HepG2 (cell line): ENCODE measurements at regions not wholly inside any gene's neighbourhood (a gene's known extent, or its start where the extent isn't known, plus 50 kb on each side); places are given as distances from the start of the nearest gene placed in this dataset.

Experiments used
- ATAC-seq: fragments of 200-7000 bp; cut with Tn5 transposase; 3 replicates; pipeline ENCODE4 v1.9.1; 2020; ENCODE audit warnings: mild to moderate bottlenecking, moderate library complexity
- BruUV-seq: library from RNA; stranded (reverse); fragments of 400-500 nt; replicated peaks from 2 replicates; lab custom pipeline; 2021; lab: Mats Ljungman, UMichigan
- CTCF ChIA-PET: fragments of 300-600 bp; formaldehyde crosslinking; extraction: SDS; loops from one replicate; lab custom pipeline; 2021; ENCODE audit warnings: low total read pairs, inconsistent platforms, low intra/inter-chr PET ratio; lab: Yijun Ruan, JAX
- POLR2A ChIA-PET: fragments of 350-600 bp; sonication (Branson Sonifier 250); formaldehyde crosslinking; loops from one replicate; lab custom pipeline; 2020; ENCODE audit warnings: antibody characterized with exemption, inconsistent platforms; lab: Yijun Ruan, JAX
- DNase-seq: peaks from one replicate; pipeline ENCODE4 v3.0.0-alpha.2; 2015; ENCODE audit warnings: low spot score
- FAIRE-seq: peaks from 3 replicates; lab custom pipeline; 2011; peaks lifted over from hg19 to GRCh38; lab: Jason Lieb, UNC
- H2AFZ ChIP-seq: one replicate; pipeline ENCODE4 v1.6.1; 2011; ENCODE audit warnings: low read length, inconsistent platforms
- H3K27ac ChIP-seq: fragments of 300-600 bp; 3 replicates; pipeline ENCODE4 v1.8.0; 2011; ENCODE audit warnings: mixed run types, mild to moderate bottlenecking, mixed read lengths, low read length, inconsistent platforms; ENCODE audit not compliant: insufficient read depth; ENCODE audit errors: extremely low read length
- H3K27me3 ChIP-seq, 2 experiments: fragments of 200-600 bp in 1 of 2; 2 replicates in 1 of 2; 3 replicates in 1 of 2; pipeline versions ENCODE4 v1.6.0 to v1.8.0; 2011; ENCODE audit warnings: low read length in 2 of 2, mild to moderate bottlenecking in 2 of 2, moderate library complexity in 2 of 2, inconsistent platforms in 1 of 2; ENCODE audit not compliant: insufficient read depth in 2 of 2, control insufficient read depth in 1 of 2
- H3K36me3 ChIP-seq, 2 experiments: fragments of 200-600 bp in 1 of 2; replicated peaks in 1 of 2; 2 replicates in 1 of 2; 3 replicates in 1 of 2; pipeline versions ENCODE4 v1.5.1 to v1.8.0; 2011; ENCODE audit warnings: low read length in 2 of 2, inconsistent platforms in 1 of 2; ENCODE audit not compliant: insufficient read depth in 2 of 2, control insufficient read depth in 1 of 2
- H3K4me1 ChIP-seq: 2 replicates; pipeline ENCODE4 v1.5.1; 2012; ENCODE audit warnings: low read length, inconsistent platforms; ENCODE audit not compliant: insufficient read depth
- H3K4me2 ChIP-seq: 2 replicates; pipeline ENCODE4 v1.6.0; 2011; ENCODE audit warnings: low read depth, low read length, inconsistent platforms
- H3K4me3 ChIP-seq, 3 experiments: fragments of 200-600 bp in 1 of 3; sonication (generic), shearing (Covaris generic) in 1 of 3; replicated peaks in 1 of 3; 2 replicates each; pipeline ENCODE4 v1.5.1; 2011 to 2016; ENCODE audit warnings: low read length in 3 of 3, inconsistent platforms in 2 of 3, low read depth in 2 of 3, mild to moderate bottlenecking in 2 of 3, control low read depth in 1 of 3, mixed read lengths in 1 of 3; ENCODE audit not compliant: insufficient read depth in 1 of 3
- H3K79me2 ChIP-seq: one replicate; pipeline ENCODE4 v1.6.1; 2011; ENCODE audit warnings: low read length, inconsistent platforms; ENCODE audit not compliant: insufficient read depth
- H3K9ac ChIP-seq: 2 replicates; pipeline ENCODE4 v1.6.0; 2011; ENCODE audit warnings: mild to moderate bottlenecking, low read depth, low read length, inconsistent platforms; ENCODE audit not compliant: insufficient read depth
- H3K9me3 ChIP-seq: 2 replicates; pipeline ENCODE4 v1.5.1; 2012; ENCODE audit warnings: mild to moderate bottlenecking, low read length
- H4K20me1 ChIP-seq: 2 replicates; pipeline ENCODE4 v1.6.0; 2011; ENCODE audit warnings: inconsistent platforms, mild to moderate bottlenecking, low read length, moderate library complexity; ENCODE audit not compliant: insufficient read depth
- ATF7 ChIP-seq, 2 experiments: fragments of 450-650 bp in 1 of 2; sonication (generic) in 1 of 2; formaldehyde crosslinking in 1 of 2; IDR thresholded peaks; 2 replicates each; pipeline versions ENCODE4 v1.4.0 to v1.6.1; 2016 to 2020; ENCODE audit warnings: antibody characterized with exemption in 1 of 2, mild to moderate bottlenecking in 1 of 2, missing genetic modification reagents in 1 of 2
- FOSL2 ChIP-seq: sonication (generic); formaldehyde crosslinking; IDR thresholded peaks from 2 replicates; pipeline ENCODE4 v1.4.0; 2020; ENCODE audit warnings: missing genetic modification reagents
- JUNB ChIP-seq: sonication (generic); formaldehyde crosslinking; IDR thresholded peaks from 2 replicates; pipeline ENCODE4 v1.8.0; 2022; ENCODE audit warnings: missing genetic modification reagents, mild to moderate bottlenecking, borderline replicate concordance
- MAFK ChIP-seq, 2 experiments: IDR thresholded peaks in 1 of 2; conservative IDR thresholded peaks in 1 of 2; 2 replicates each; pipeline ENCODE4 v1.6.1; 2011; ENCODE audit warnings: improper control_type of control experiment in 2 of 2, low read length in 2 of 2
- MAZ ChIP-seq, 2 experiments: sonication (generic) in 1 of 2; formaldehyde crosslinking in 1 of 2; IDR thresholded peaks; 2 replicates each; pipeline versions ENCODE4 v1.5.0 to v1.6.1; 2012 to 2020; ENCODE audit warnings: low read depth in 2 of 2, mild to moderate bottlenecking in 2 of 2, borderline replicate concordance in 1 of 2, improper control_type of control experiment in 1 of 2, low read length in 1 of 2, missing genetic modification reagents in 1 of 2, moderate library complexity in 1 of 2
- NFRKB ChIP-seq: fragments of 450-650 bp; IDR thresholded peaks from 2 replicates; pipeline ENCODE4 v1.6.1; 2017
- RARA ChIP-seq: IDR thresholded peaks from 2 replicates; pipeline ENCODE4 v1.6.1; 2016; ENCODE audit warnings: missing genetic modification reagents, missing compliant biosample characterization
- SRSF9 ChIP-seq: fragments of 200-400 bp; formaldehyde crosslinking; IDR thresholded peaks from 2 replicates; pipeline ENCODE4 v1.6.1; 2018; ENCODE audit warnings: borderline replicate concordance, mild to moderate bottlenecking, low read depth, low read length; ENCODE audit not compliant: insufficient read depth, poor library complexity, severe bottlenecking
- ZBTB43 ChIP-seq: sonication (generic); formaldehyde crosslinking; conservative IDR thresholded peaks from 2 replicates; pipeline ENCODE4 v1.4.0; 2020; ENCODE audit warnings: missing genetic modification reagents
- ZKSCAN5 ChIP-seq: sonication (generic); formaldehyde crosslinking; IDR thresholded peaks from 2 replicates; pipeline ENCODE4 v1.5.1; 2020; ENCODE audit warnings: mild to moderate bottlenecking, missing genetic modification reagents
- ZNF260 ChIP-seq: sonication (generic); formaldehyde crosslinking; IDR thresholded peaks from 2 replicates; pipeline ENCODE4 v1.4.0; 2020; ENCODE audit warnings: missing genetic modification reagents, low read depth, mild to moderate bottlenecking, borderline replicate concordance
- ZNF572 ChIP-seq: sonication (generic); formaldehyde crosslinking; IDR thresholded peaks from 2 replicates; pipeline ENCODE4 v1.5.1; 2020; ENCODE audit warnings: mild to moderate bottlenecking, missing genetic modification reagents
- ZNF598 ChIP-seq: sonication (generic); formaldehyde crosslinking; IDR thresholded peaks from 2 replicates; pipeline ENCODE4 v1.5.1; 2020; ENCODE audit warnings: mild to moderate bottlenecking, missing genetic modification reagents, borderline replicate concordance
- ZNF776 ChIP-seq: sonication (generic); formaldehyde crosslinking; IDR thresholded peaks from 2 replicates; pipeline ENCODE4 v1.4.0; 2020; ENCODE audit warnings: mild to moderate bottlenecking, missing genetic modification reagents
- WGBS: methylation state at CpG from one replicate; pipeline ENCODE4 v1.1.6; 2017; ENCODE audit warnings: low lambda C conversion rate; 5-methylcytosine and 5-hydroxymethylcytosine counted together
- in situ Hi-C: cut with HindIII; loops from 2 replicates; pipeline ENCODE4 v1.10.0; 2017; ENCODE audit warnings: low pct_unique_long_range_greater_than_20kb; ENCODE audit not compliant: extremely low pct_ligation_motif_present
- intact Hi-C: fragments of 100-400 bp; cut with micrococcal nuclease; formaldehyde crosslinking; loops from one replicate; pipeline ENCODE4 v1.10.0; 2022; ENCODE audit not compliant: unreplicated experiment
- TF ChIP-seq, protein P1 (sequence below): sonication (generic); formaldehyde crosslinking; IDR thresholded peaks from 2 replicates; pipeline ENCODE4 v1.8.0; 2022; ENCODE audit warnings: mild to moderate bottlenecking, missing genetic modification reagents, moderate library complexity

GRCh38 chr12:114911196-114911595, 227.2 kb upstream of the TBX3 start:
- intact Hi-C loops (no loop called here), in situ Hi-C loops (no loop called here)
- H3K36me3 ChIP-seq = no peaks in the 10 kb centered on the region
- H3K4me1 ChIP-seq = no peaks in the 10 kb centered on the region
- no peak for TF ChIP-seq ZNF598
- TF ChIP-seq SRSF9 = no peak
- no peak for TF ChIP-seq MAZ (IDR thresholded peaks at IDR 0.05; ENCODE audit: borderline replicate concordance, low read depth, low read length)
- no peak for TF ChIP-seq MAZ (CRISPR knock-in tag; IDR thresholded peaks at IDR 0.05; ENCODE audit: low read depth)
- no peak for DNase-seq
- no peak overlapping the region for H3K9ac ChIP-seq
- H3K4me2 ChIP-seq = no peak overlapping the region
- ChIA-PET POLR2A (no interaction called here), CTCF (no interaction called here)
- no TSS peak for BruUV-seq
- no peaks in the 10 kb centered on the region for H3K27me3 ChIP-seq
- H4K20me1 ChIP-seq = no peaks in the 10 kb centered on the region
- H3K79me2 ChIP-seq = no peaks in the 10 kb centered on the region
- no peak overlapping the region for H2AFZ ChIP-seq
- FAIRE-seq = no peak
- no peak overlapping the region for H3K4me3 ChIP-seq
- no peak overlapping the region for H3K27ac ChIP-seq
- no peak for ATAC-seq
- no peaks in the 10 kb centered on the region for H3K9me3 ChIP-seq

GRCh38 chr12:114904254-114905003, 220.5 kb upstream of the TBX3 start:
- Histone ChIP-seq H3K4me3 (no peak overlapping the region), H3K9ac (no peak overlapping the region), H3K79me2 (no peaks in the 10 kb centered on the region), H3K9me3 (no peaks in the 10 kb centered on the region), H3K4me1 (peaks cover 15% of the 10 kb centered on the region; the same call in 1 of the 2 replicates), H3K27ac (no peak overlapping the region), H2AFZ (no peak overlapping the region), H3K27me3 (peaks cover 1 to 6% of the 10 kb centered on the region in 2 experiments; a peak in 1 of 5 replicates), H3K4me2 (no peak overlapping the region), H4K20me1 (no peaks in the 10 kb centered on the region), H3K36me3 (no peaks in the 10 kb centered on the region)
- ChIA-PET POLR2A (interaction anchor here (1.5 kb wide), 1 partner anchor 15 kb away, joined by 3 read pairs; no protein-coding TSS in a partner anchor), CTCF (no interaction called here)
- ATAC-seq (no peak), FAIRE-seq (no peak), DNase-seq (no peak)
- WGBS = 75% methylated on average over 7 of the region's 7 CpGs
- intact Hi-C loops = no loop called here
- BruUV-seq = no TSS peak
- in situ Hi-C loops = no loop called here
- TF ChIP-seq ZKSCAN5 (CRISPR knock-in tag) = no peak
- peak; percentile 78 for TF ChIP-seq FOSL2
- TF ChIP-seq RARA (CRISPR knock-in tag) = no peak
- TF ChIP-seq ZBTB43 (CRISPR knock-in tag) = peak; percentile 86
- TF ChIP-seq JUNB (CRISPR knock-in tag) = no peak
- no peak for TF ChIP-seq ZNF776 (CRISPR knock-in tag)
- TF ChIP-seq NFRKB = 0 out of 2 replicates have a peak, but pooled peaks have one; percentile 14
- peak; percentile 3; the same call in 1 of the 2 replicates for TF ChIP-seq ATF7 (IDR thresholded peaks at IDR 0.05)
- no peak for TF ChIP-seq ATF7 (CRISPR knock-in tag; IDR thresholded peaks at IDR 0.05)
- TF ChIP-seq ZNF260 = no peak
- TF ChIP-seq, protein P1, sequence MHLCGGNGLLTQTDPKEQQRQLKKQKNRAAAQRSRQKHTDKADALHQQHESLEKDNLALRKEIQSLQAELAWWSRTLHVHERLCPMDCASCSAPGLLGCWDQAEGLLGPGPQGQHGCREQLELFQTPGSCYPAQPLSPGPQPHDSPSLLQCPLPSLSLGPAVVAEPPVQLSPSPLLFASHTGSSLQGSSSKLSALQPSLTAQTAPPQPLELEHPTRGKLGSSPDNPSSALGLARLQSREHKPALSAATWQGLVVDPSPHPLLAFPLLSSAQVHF = no peak
- TF ChIP-seq ZNF572 = no peak
- peak; percentile 14 to 56; a peak in 2 of 4 replicates for TF ChIP-seq MAFK (conservative IDR thresholded peaks at IDR 0.05 in 1 of 2, IDR thresholded peaks at IDR 0.05 in 1 of 2; ENCODE audit: low read length in 2 of 2)
